SK-N-SH treated with all-trans-retinoic acid at 6 μM for 48 hours (cell line): ENCODE measurements at regions not wholly inside any gene's neighbourhood (a gene's known extent, or its start where the extent isn't known, plus 50 kb on each side); places are given as distances from the start of the nearest gene placed in this dataset.

Experiments
- ATAC-seq: fragments of 200-7000 bp; cut with Tn5 transposase; 3 replicates; pipeline ENCODE4 v1.9.1; 2020; ENCODE audit warnings: mild to moderate bottlenecking, moderate library complexity
- ARNTL ChIP-seq: fragments of 450-650 bp; formaldehyde crosslinking; IDR thresholded peaks from 2 replicates; pipeline ENCODE4 v1.5.0; 2020; ENCODE audit warnings: low read depth, mild to moderate bottlenecking, moderate library complexity, borderline replicate concordance
- BACH2 ChIP-seq: fragments of 250-450 bp; sonication (Bioruptor Pico); IDR thresholded peaks from 2 replicates; pipeline ENCODE4 v1.9.0; 2021; ENCODE audit warnings: mild to moderate bottlenecking, borderline replicate concordance
- CREB5 ChIP-seq: fragments of 250-450 bp; sonication (Bioruptor Pico); IDR thresholded peaks from 2 replicates; pipeline ENCODE4 v1.5.1; 2020; ENCODE audit warnings: low read depth, mild to moderate bottlenecking, moderate library complexity
- CSDC2 ChIP-seq: fragments of 250-450 bp; sonication (Bioruptor Pico); IDR thresholded peaks from 2 replicates; pipeline ENCODE4 v1.5.0; 2020; ENCODE audit warnings: mild to moderate bottlenecking, moderate library complexity
- CSRNP3 ChIP-seq: fragments of 250-450 bp; sonication (Bioruptor Pico); IDR thresholded peaks from 2 replicates; pipeline ENCODE4 v1.5.1; 2021; ENCODE audit warnings: mild to moderate bottlenecking, moderate library complexity
- ESRRG ChIP-seq: fragments of 250-450 bp; sonication (Bioruptor Pico); IDR thresholded peaks from 2 replicates; pipeline ENCODE4 v1.6.1; 2021; ENCODE audit warnings: mild to moderate bottlenecking
- ISL1 ChIP-seq: fragments of 250-450 bp; sonication (Bioruptor Pico); IDR thresholded peaks from 2 replicates; pipeline ENCODE4 v2.1.2; 2022; ENCODE audit warnings: mild to moderate bottlenecking, moderate library complexity
- PATZ1 ChIP-seq: fragments of 250-450 bp; sonication (Bioruptor Pico); IDR thresholded peaks from 2 replicates; pipeline ENCODE4 v1.8.0; 2020; ENCODE audit warnings: mild to moderate bottlenecking, moderate library complexity, borderline replicate concordance
- POU6F1 ChIP-seq: fragments of 250-450 bp; sonication (Bioruptor Pico); IDR thresholded peaks from 2 replicates; pipeline ENCODE4 v1.8.0; 2021; ENCODE audit warnings: low read depth, mild to moderate bottlenecking, moderate library complexity, borderline replicate concordance
- RARB ChIP-seq: fragments of 250-450 bp; sonication (Bioruptor Pico); IDR thresholded peaks from 2 replicates; pipeline ENCODE4 v1.8.0; 2021; ENCODE audit warnings: mild to moderate bottlenecking, moderate library complexity
- TCF4 ChIP-seq: fragments of 250-450 bp; sonication (Bioruptor Pico); IDR thresholded peaks from 2 replicates; pipeline ENCODE4 v1.8.0; 2021; ENCODE audit warnings: mild to moderate bottlenecking, moderate library complexity, borderline replicate concordance
- TOX ChIP-seq: fragments of 250-450 bp; sonication (Bioruptor Pico); IDR thresholded peaks from 2 replicates; pipeline ENCODE4 v1.8.0; 2021; ENCODE audit warnings: mild to moderate bottlenecking, moderate library complexity, borderline replicate concordance
- TSHZ2 ChIP-seq: fragments of 250-450 bp; sonication (Bioruptor Pico); IDR thresholded peaks from 2 replicates; pipeline ENCODE4 v1.5.0; 2020; ENCODE audit warnings: mild to moderate bottlenecking, moderate library complexity
- ZC3H10 ChIP-seq: fragments of 250-450 bp; sonication (Bioruptor Pico); IDR thresholded peaks from 2 replicates; pipeline ENCODE4 v1.5.1; 2021; ENCODE audit warnings: mild to moderate bottlenecking, moderate library complexity
- ZFP3 ChIP-seq: fragments of 250-450 bp; sonication (Bioruptor Pico); IDR thresholded peaks from 2 replicates; pipeline ENCODE4 v1.5.0; 2020; ENCODE audit warnings: mild to moderate bottlenecking, moderate library complexity
- ZFP30 ChIP-seq: fragments of 450-650 bp; formaldehyde crosslinking; IDR thresholded peaks from 2 replicates; pipeline ENCODE4 v1.5.0; 2022; ENCODE audit warnings: mild to moderate bottlenecking, moderate library complexity
- ZNF70 ChIP-seq: fragments of 450-650 bp; formaldehyde crosslinking; IDR thresholded peaks from 2 replicates; pipeline ENCODE4 v1.5.0; 2020; ENCODE audit warnings: mild to moderate bottlenecking, moderate library complexity
- ZNF8 ChIP-seq: fragments of 450-650 bp; formaldehyde crosslinking; IDR thresholded peaks from 2 replicates; pipeline ENCODE4 v1.5.0; 2020; ENCODE audit warnings: mild to moderate bottlenecking, moderate library complexity

- TF ChIP-seq TOX (CRISPR knock-in tag) = no peak
- TF ChIP-seq TCF4 (CRISPR knock-in tag) = no peak
- TF ChIP-seq ZNF70 (CRISPR knock-in tag) = no peak
- no peak for TF ChIP-seq ZFP3 (CRISPR knock-in tag)
- no peak for TF ChIP-seq CSRNP3 (CRISPR knock-in tag)
- ATAC-seq = no peak
Measured at GRCh38 chr3:148435534-148435933, 262.2 kb upstream of the AGTR1 start.

GRCh38 chr3:148439254-148439822, 258.4 kb upstream of the AGTR1 start:
- TF ChIP-seq ESRRG (CRISPR knock-in tag) (no peak), PATZ1 (CRISPR knock-in tag) (no peak), ZFP30 (CRISPR knock-in tag) (no peak), ISL1 (CRISPR knock-in tag) (no peak)
- no peak for ATAC-seq

- TF ChIP-seq ARNTL (CRISPR knock-in tag) (no peak), BACH2 (CRISPR knock-in tag) (no peak)
- no peak for ATAC-seq
Measured at GRCh38 chr3:148441191-148441590, 256.5 kb upstream of the AGTR1 start.

- ATAC-seq = no peak
- no peak for TF ChIP-seq ZNF8 (CRISPR knock-in tag)
- TF ChIP-seq ISL1 (CRISPR knock-in tag) = no peak
- TF ChIP-seq POU6F1 (CRISPR knock-in tag) = no peak
- no peak for TF ChIP-seq TOX (CRISPR knock-in tag)
- no peak for TF ChIP-seq CSRNP3 (CRISPR knock-in tag)
- TF ChIP-seq BACH2 (CRISPR knock-in tag) = no peak
- TF ChIP-seq CSDC2 (CRISPR knock-in tag) = no peak
- no peak for TF ChIP-seq PATZ1 (CRISPR knock-in tag)
- TF ChIP-seq RARB (CRISPR knock-in tag) = no peak
- no peak for TF ChIP-seq CREB5
- TF ChIP-seq TSHZ2 (CRISPR knock-in tag) = no peak
- TF ChIP-seq ESRRG (CRISPR knock-in tag) = no peak
- TF ChIP-seq ZNF70 (CRISPR knock-in tag) = no peak
- TF ChIP-seq ZFP30 (CRISPR knock-in tag) = no peak
- TF ChIP-seq ZC3H10 (CRISPR knock-in tag) = no peak
Measured at GRCh38 chr3:148450819-148451218, 246.9 kb upstream of the AGTR1 start.
